Head of caudate nucleus (tissue), 42 donors: ENCODE measurements at regions not wholly inside any gene's neighbourhood (a gene's known extent, or its start where the extent isn't known, plus 50 kb on each side); places are given as distances from the start of the nearest gene placed in this dataset.

Source experiments
- DNase-seq, 42 donors: peaks; one replicate each; pipeline versions ENCODE4 v3.0.0 to v3.0.0-alpha.2; 2020 to 2021; ENCODE audit warnings: mixed read lengths in 7 of 42
- intact Hi-C: fragments of 100-400 bp; cut with DNase I; formaldehyde crosslinking; loops from one replicate; pipeline ENCODE4 v1.15.0; 2022

- DNase-seq = no peak
- intact Hi-C loops = no loop called here
Observed at GRCh38 chr3:31481697-31482096, 51.0 kb upstream of the STT3B start.

- intact Hi-C loops = no loop called here
- DNase-seq = no peak
Observed at GRCh38 chr3:31482493-31483200, 50.1 kb upstream of the STT3B start.
